IgD-negative memory B cell (primary cell): ENCODE measurements at regions not wholly inside any gene's neighbourhood (a gene's known extent, or its start where the extent isn't known, plus 50 kb on each side); places are given as distances from the start of the nearest gene placed in this dataset.

ENCODE experiments used
- H3K27ac Mint-ChIP-seq, 3 donors: one replicate each; pipeline ENCODE4 v1.8.0; 2020 to 2022; ENCODE audit warnings: mild to moderate bottlenecking in 3 of 3, mixed read lengths in 3 of 3, moderate library complexity in 1 of 3
- H3K27me3 Mint-ChIP-seq: one replicate; pipeline ENCODE4 v1.8.0; 2021; ENCODE audit warnings: mixed read lengths
- H3K36me3 Mint-ChIP-seq: one replicate; pipeline ENCODE4 v1.8.0; 2020; ENCODE audit warnings: mild to moderate bottlenecking, mixed read lengths
- H3K4me1 Mint-ChIP-seq, 3 donors: one replicate each; pipeline ENCODE4 v1.8.0; 2020 to 2022; ENCODE audit warnings: mixed read lengths in 3 of 3, mild to moderate bottlenecking in 1 of 3
- H3K4me3 Mint-ChIP-seq, 4 donors: one replicate each; pipeline ENCODE4 v1.8.0; 2020 to 2022; ENCODE audit warnings: mild to moderate bottlenecking in 4 of 4, mixed read lengths in 4 of 4, moderate library complexity in 3 of 4
- H3K9me3 Mint-ChIP-seq, 3 donors: one replicate each; pipeline ENCODE4 v1.8.0; 2020 to 2021; ENCODE audit warnings: mixed read lengths in 3 of 3, mild to moderate bottlenecking in 1 of 3

DNA sequence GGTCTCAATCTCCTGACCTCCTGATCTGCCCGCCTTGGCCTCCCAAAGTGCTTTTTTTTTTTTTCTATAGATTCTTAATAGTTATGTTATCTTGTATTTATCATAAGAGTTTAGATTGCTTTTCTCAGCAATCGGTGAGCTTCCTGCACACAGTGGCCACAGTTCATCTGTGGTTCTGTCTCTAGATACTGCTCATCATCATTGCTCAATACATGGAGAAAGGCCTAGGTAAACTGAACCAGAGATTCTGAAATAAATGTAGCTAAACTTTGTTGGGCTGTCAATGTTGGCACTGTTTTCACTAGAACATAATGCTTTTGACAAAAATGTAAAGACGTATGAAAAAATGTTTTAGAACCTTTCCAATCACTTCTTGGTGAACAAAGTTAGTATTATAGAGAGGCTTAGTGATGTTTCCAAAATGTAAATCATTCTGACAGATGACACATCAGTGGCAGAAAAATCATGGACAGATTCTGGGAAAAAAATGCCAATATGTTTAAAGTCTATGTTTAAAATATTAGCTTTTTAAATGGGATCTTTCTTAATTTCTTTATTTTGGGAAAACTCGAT, 50.0 kb upstream of the LIMCH1 start:
- Mint-ChIP-seq H3K27me3 (no peaks in the 10 kb centered on the region), H3K4me1 (peaks cover 0 to 1% (median 0%) of the 10 kb centered on the region in 3 donors), H3K27ac (no peak overlapping the region), H3K36me3 (no peaks in the 10 kb centered on the region), H3K9me3 (peaks cover 0 to 6% (median 1%) of the 10 kb centered on the region in 3 donors), H3K4me3 (no peak overlapping the region)
